Mesenteric fat pad (tissue), 1 donor: ENCODE measurements at regions not wholly inside any gene's neighbourhood (a gene's known extent, or its start where the extent isn't known, plus 50 kb on each side); places are given as distances from the start of the nearest gene placed in this dataset.

ENCODE experiments used
- DNase-seq: peaks from one replicate; pipeline ENCODE4 v3.0.0-alpha.2; 2020; ENCODE audit warnings: low spot score
- donor health status: DM: yes; HTN: yes; CAD: no.

DNA sequence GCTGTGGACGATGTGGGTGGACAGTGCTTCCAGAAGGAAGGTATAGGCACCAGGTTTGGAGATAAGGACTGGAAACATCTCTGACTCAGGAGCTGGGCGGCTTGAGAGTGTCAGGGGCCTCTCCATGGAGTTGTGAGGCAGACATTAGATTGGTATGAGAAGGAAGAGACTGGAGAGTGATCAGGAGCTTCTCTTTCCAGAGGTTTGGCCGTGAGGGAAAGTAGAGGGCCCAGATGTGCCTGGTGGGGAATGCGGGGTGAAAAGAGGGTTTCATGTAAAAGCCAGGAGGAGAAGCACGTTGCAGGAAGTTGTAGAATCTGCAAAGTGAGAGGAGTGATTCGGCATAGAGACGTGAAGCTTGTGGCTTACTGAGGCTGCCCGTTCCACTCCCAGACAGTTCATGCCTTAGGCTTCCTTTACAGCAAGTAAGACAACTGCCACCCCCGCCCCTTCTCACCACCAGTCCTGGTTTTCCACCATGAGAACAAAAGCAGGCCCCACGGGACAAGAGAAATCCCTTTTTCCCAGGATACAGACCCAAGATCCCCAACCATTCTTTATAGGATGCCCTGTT lies 166.3 kb upstream of the HDAC4 start:
- DNase-seq: no peak

DNA sequence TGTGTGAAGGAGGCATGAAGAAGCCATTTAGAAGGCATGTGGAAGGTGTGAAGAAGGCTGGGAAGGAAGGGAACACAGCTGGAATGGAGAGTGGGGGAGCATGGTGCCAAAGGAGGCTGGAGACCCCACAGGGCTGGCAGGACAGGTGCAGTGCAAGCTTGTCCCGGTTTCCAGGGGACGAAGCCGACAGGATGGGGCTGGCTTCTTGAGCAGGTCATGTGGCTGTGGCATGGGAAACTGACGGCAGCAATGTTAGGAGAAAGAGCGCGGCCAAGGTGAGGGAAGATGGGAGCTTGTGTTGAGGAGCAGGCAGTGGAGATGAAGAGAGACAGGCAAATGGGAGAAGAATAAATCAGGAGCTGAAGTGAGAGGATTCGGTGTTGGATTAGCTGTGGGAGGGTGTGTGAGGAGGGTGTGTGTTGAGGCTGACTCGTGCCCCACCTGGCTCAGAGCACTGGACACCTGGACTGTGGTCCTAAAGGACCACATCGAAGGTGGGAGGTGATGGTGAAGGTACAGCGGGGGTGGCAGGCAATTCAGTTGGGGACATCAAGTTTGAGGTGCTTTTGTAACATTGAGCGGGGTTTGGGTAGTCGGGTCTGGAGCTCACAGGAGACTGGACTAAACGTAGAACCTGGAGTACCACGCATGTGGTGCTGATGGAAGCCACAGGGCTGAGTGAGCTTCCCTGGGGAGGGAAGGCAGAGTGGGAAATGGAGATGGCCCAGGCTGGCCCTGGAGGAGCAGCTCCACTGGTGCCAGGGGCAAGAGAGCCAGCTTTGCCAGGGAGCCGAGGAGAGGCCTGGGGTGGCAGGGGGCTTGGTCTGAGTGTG lies 165.6 kb upstream of the HDAC4 start:
- DNase-seq: peak; percentile 73

DNA sequence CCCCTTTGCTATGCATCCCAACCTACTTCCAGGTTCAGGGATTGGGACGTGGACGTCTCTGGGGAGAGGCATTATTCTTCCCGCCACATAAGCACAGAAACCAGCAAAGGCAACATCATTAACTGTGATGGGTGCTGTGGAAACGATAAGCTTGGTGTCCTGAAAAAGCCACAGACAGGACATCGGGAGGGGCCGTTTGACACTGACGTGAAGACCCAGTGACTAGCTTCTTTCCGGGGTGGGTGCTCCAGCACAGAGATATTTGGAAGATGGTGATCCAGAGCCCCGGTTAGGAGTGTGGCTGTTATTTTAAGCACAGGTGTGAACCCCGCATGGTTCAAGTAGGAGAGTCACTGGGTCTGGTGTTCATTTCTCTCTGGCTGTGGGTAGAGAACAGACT lies 163.8 kb upstream of the HDAC4 start:
- DNase-seq: peak; percentile 67

DNA sequence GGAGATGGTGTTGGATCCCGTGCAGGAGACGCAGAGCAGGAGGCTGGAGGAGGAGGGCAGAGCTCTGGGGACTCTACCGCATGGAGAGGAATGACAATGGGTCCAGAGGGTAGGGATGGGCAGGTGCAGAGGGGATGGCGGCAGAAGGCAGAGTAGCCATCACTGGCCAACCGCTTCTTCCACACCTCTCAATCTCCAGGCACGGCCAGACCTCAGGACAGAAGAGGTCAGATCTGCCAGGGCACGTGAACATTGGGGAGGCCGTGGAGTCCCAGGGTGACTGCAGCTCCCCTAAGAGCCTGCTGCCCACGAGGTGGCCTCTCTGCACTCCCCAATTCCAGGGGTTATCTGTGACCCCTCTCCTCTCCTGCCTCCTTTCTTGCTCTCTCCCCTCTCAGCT lies 162.7 kb upstream of the HDAC4 start:
- peak; percentile 68 for DNase-seq

DNA sequence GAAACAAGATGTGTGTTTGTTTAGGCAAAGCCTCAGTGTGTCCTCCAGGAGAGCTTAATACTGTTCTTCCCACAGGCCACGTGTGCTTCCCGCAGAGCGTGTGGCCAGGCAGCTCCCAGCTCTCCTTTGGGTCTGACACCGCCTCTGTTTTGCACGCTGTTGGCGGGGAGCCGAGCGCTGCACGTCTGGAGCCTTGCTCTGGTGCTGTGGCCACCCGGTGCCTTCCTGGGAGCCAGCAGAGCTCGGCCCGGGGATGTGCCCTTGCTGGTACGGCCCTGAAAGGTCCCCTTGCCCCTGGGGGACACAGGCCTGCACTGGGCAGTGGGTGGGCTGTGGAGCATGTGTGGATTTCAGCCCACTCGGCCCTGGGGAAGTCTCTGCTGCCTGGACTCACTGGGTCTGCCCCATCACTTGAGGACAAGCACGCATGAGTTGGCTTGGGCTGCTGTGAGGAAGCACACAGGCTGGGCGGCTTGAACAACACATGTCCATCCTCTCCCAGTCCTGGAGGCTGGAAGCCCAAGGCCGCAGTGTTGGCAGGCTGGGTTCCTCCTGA lies 160.7 kb upstream of the HDAC4 start:
- DNase-seq: peak; percentile 80

DNA sequence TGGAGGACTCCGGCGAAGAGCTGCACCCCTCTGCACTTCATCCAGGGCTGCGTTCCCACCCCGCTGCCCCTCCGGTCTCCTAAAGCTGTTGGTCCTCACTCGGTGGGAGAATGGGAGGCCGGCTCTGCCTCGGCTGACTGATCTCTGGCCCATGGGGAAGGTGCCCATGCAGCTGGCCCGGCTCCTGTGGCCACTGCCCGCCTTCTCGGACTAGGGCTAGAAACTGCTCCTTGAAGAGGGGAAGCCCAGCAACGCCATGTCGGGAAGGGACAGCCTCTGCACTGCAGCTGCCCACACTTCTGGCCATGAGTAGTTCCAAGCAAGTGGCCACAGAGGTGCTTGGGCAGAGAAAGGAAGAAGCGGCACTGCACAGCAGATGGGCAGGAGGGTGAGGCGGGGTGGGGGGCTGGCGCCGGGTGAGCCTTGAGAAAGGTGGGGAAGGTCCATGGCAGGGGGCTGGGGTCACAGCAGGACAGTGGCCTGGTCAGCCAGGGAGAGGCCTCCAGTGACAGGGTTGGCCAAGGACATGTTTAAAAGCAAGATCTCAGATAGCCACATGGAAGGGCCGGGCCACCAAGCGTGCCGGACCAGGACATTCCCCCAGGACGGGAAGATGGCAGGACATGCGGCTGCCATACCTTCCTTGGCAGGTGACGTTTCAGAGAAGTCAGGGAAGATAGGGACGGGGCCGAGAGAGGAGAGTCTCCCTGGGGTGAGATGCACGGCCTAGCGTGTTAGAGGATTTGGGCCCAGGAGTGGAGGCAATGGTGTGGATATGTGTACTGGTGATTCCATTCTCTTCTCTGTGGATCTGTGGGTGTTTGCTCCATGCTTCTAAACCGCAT lies 158.8 kb upstream of the HDAC4 start:
- DNase-seq: peak; percentile 83

DNA sequence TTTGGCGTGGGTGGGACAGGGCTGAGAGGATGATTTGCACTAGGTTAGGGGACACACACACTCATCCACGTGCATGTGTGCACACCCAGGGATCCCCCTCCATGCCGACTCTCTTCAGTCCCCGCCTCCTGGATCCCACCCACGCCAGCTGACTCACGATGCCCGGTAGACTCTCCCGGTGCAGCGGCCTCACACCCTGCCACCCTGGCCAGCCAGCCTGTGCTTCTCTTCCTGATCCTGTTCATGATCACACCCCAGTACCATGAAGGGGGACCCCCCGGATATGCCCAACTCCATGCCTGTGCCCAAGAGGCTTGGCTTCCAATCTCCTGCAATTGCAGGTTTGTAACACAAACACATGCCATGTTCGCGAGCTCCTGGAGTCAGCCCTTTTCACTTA lies 157.8 kb upstream of the HDAC4 start:
- peak; percentile 77 for DNase-seq

DNA sequence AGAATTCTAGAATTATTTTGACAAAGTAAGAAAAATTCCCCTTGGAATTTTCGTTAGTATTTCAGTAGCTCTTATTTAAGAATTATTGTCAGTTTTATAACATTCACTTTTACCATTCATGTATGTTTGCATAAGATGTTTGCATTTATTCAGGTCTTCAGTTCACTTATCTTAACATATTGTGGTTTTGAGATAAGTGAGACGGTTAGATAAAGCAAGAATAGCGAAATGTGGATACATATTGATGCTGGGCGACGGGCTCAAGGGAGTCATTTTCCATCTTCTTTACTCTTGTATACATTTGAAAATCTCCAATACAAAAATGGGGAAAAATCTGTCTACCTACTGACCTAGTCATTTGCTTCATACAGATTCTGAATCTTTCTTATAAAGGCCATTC lies 156.7 kb upstream of the HDAC4 start:
- DNase-seq: no peak

DNA sequence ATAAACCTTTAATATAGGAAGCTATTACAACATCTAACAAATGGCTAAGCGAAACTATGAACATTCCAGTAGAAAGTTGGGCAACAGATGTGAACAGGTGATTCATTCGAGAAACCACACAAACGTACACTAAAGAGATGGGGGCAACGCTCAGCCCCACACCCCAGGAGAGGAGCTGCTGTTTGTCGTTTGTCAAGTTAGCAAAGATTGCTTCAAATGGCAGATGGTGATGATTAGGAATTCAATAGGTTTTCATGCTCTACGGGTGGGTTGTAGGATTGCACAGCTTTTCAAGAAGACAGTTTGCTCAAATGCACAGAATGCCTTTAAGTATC lies 154.7 kb upstream of the HDAC4 start:
- peak; percentile 14 for DNase-seq

DNA sequence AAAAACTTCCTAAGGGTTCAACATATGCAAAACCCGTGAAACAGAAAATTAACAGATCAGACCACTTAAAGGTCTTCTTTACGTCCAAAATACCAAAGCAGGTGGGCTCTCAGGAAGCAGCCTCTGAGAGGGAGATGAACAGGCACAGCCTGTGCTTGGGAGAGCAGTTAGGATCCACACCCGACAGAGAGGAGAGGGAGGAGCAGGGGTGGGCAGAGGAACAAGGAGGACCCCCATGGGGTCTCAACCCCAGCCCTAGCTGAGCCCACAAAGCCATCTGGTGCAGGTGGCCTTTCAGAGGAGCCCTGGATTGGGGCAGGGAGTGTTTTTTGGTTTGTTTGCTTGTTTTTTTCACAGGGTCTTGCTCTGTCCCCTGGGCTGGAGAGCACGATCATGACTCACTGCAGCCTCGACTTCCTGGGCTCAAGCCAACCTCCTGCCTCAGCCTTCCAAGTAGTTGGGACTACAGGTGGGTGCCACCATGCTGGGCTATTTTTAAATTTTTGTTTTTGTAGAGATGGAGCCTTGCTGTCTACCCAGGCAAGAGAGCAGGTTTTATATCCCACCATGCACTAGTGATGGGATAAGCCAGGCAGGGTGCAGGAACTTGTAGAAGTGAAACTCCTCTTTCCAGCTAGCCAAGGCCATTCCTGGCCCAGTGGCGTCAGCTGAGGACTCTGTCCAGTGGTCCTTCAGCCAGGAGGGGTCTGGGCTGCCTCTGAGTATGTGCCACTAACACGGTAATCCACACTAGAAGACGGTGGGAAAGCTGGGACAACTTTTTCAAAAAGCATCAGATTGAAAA lies 154.1 kb upstream of the HDAC4 start:
- DNase-seq: peak; percentile 67

DNA sequence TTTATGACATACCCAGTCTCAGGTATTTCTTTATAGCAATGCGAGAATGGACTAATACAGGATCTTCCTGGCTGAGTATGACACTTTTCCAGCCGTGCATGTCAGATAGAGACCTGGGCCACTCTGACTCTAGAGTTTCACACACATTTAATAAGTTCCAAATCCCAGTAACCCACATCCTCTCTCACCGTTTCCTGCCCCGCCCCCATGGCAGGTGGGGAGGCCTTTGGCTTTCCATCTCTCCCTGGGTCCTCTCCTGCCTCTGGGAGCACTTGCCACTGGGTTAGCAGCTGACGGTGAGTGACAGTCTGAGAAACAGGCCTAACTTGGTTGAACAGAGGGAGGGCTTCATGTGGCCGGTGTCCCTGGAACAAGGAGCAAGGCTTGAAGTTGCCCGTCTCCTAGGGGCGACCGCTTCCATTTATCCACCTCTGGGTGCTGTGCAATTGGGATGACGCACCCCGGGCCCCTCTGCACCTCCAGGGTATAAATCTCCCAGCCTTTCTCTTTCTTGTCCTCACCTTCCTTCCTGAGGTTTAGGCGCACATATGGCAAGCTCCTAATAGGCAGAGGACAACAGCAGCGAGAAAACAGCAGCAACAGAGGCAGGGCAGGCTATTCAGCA lies 152.7 kb upstream of the HDAC4 start:
- peak; percentile 64 for DNase-seq

DNA sequence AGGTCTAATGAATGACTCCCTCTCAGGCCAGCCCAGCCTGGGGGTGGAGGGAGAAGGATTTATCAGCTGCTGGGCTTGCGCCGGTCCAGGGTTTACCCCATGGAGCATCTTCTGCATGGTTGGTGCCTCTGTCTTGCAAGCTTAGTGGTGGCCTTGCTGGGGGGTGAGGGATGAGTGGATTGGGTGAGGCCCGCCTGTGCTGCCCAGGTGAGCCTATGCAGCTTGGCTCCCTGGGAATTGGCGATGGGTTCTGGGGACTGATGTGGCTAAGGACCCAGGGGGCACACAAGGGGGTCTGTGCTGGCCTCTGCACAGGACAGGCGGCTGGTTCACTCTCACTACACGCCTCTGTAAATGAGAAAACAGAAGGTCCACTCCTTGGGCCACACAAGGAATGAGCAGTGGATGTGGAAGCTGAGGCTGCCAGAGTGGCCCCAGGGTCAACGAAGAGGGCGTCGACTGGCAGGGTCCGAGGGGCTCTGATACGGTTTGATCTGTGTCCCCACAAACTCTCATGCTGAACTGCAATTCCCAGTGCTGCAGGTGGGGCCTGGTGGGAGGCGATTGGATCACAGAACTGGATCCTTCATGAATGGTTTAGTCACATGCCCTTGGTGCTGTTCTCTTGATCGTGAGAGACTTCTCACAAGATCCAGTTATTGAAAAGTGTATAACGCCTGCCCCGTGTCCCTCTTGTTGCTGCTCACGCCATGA lies 151.6 kb upstream of the HDAC4 start:
- peak; percentile 74 for DNase-seq

DNA sequence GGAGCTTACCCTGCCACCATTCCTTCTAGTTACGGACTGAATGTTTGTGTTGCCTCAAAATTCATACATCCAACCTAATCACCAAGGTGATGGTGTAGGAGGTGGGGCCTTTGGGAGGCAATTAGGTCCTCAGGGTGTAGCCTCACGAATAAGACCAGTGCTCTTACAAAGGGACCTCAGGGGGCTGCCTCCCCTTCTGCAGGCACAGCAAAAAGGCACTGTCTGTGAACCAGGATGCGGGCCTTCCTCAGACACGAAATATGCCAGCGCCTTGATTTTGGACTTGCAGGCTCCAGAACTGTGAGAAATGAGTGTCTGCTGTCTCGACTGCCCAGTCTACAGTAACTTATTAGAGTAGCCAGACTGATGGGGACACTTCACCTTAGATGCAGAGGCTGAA lies 150.4 kb upstream of the HDAC4 start:
- peak; percentile 35 for DNase-seq

DNA sequence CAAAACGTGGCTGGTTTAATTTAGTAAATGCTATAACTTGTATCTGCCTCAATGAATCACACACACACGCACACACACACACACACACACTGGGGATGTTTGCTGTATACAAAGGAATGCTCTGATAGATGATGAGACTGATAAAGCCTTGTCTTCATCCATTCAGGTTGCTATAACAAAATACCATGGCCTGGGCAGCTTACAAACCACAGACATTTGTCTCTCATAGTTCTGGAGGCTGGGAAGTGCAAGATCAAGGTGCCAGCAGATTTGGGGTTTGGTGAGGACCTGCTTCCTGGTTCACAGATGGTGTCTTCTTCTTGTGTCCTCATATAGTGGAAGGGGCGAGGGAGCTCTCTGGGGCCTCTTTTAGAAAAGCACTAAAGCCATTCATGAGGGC lies 149.5 kb upstream of the HDAC4 start:
- DNase-seq: peak; percentile 14

DNA sequence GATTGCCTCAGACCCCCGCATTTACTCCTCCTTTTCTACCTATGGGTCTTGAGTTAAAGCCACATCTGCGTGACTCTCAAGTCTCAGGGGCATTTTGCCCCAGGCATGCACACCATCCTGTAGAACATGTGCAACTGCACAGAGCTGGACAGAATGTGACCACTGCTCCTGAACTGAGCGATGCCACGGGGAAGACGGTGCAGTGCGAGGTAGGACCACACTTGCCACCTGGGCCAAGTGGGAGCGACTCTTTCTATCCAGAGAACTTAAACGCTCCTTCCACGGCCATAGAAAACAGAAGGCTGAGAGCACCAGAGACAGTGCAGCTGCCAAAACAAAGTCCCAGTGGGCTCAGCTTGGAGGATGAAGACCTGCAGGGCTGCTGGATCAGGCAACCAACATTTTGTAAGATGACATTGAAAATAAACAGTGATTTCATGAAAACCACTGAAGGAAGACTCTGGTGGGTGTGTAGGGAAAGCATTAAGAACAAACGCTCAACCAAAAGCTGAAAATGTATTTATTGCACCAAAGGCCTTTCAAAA lies 149.0 kb upstream of the HDAC4 start:
- DNase-seq: peak; percentile 57

DNA sequence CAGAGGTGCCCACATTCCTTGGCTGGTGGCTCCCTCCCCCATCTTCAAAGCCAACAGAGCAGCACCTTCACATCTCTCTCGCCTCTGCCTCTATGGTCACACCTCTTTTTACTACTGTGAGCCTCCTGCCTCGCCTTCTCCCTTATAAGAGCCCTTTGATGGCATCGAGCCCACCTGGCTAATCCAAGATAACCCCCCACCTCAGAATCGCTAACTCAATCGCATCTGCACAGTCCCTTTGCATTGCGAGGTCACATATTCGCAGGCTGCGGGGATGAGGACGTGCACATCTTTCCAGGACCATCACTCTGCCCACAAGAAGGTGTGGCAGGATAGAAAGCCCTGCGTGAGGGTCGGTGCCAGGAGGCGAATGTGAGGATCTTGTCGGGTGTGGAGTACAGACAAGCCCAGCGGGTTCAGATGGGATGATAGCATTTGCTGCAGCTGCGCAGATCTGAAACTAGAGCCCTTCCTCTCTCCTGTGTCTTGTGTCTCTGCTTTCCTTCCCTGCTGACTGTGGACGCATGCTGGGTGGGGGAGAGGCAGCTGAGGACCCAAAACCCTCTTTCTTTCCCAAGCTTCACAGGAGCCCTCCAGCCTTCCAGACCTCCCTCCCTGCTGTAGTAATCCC lies 148.3 kb upstream of the HDAC4 start:
- DNase-seq: peak; percentile 59

DNA sequence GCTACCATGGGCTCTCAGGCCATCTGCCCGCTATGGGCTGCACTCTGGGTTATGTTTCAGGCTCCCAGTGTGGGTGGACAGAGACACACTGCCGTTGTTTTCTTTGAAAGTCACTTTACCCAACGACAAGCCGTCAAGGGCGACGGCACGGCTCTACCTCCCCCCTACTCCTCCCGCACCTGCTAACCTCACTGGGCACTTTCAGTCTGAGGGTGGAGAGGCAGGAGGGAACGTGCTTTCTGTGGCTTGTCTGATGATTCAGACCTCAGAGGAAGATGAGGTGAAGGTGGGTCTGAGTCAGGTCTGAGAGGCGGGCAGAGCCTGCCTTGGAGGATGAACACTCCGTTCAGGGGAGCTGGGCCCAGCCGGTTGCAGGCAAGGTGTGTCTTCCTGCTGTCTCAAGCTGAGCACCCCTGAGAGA lies 147.6 kb upstream of the HDAC4 start:
- DNase-seq: peak; percentile 84

DNA sequence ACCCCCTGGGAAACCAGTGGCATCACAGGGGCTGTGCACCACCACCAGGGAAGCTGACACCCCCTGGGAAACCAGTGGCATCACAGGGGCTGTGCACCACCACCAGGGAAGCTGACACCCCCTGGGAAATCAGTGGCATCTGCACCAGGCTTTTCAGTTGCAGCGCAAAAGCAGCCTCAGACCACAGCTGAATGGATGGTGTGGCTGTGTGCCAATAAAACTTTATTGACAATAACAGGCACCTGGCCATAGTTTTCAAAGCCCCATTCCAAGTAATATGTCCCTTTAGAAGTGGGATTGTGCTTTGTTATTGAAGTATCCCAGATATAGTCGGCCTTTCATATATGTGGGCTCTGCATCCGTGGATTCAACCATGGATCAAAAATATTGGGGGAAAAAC lies 146.3 kb upstream of the HDAC4 start:
- peak; percentile 45 for DNase-seq

DNA sequence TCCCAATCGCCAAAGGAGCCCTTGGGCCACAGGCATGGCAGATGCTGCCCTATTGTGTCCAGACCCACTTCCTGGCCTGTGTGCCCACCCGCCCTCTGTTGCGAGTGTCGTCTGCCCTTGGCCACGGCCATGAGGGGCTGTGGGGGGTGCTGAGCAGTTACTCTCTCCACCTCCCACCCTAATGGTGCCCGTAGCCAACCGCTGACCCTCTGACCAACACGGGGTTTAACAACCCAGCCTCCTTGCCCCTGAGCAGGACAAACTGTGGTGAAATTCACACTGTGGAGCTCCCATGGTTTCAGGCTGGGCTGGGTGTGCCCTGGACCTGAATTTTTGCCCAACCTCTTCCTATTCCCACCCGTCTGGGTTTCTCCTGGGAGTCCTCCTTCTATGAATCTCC lies 145.7 kb upstream of the HDAC4 start:
- DNase-seq: peak; percentile 78
